DND-41 (cell line): ENCODE measurements at regions not wholly inside any gene's neighbourhood (a gene's known extent, or its start where the extent isn't known, plus 50 kb on each side); places are given as distances from the start of the nearest gene placed in this dataset.

ENCODE experiments used
- CTCF ChIP-seq: IDR thresholded peaks from 2 replicates; pipeline ENCODE4 v1.5.1; 2012; ENCODE audit warnings: borderline replicate concordance, low read length, moderate library complexity, mild to moderate bottlenecking; ENCODE audit not compliant: poor library complexity, severe bottlenecking; ENCODE audit errors: extremely low read depth
- EZH2 ChIP-seq: IDR thresholded peaks from 3 replicates; pipeline ENCODE4 v1.6.1; 2012; ENCODE audit warnings: borderline replicate concordance, low read depth, mild to moderate bottlenecking, moderate library complexity, low read length, inconsistent platforms; ENCODE audit not compliant: severe bottlenecking

- TF ChIP-seq CTCF = no peak
- no peak for TF ChIP-seq EZH2
These were observed 209.8 kb upstream of the MAGEB18 start for GRCh38 chrX:25928316-25928715.
